Mononuclear cell (primary cell): ENCODE measurements at regions not wholly inside any gene's neighbourhood (a gene's known extent, or its start where the extent isn't known, plus 50 kb on each side); places are given as distances from the start of the nearest gene placed in this dataset.

Source experiments
- H3K27me3 ChIP-seq: 2 replicates; pipeline ENCODE4 v1.6.0; 2011; ENCODE audit warnings: low read length, control low read depth; ENCODE audit not compliant: insufficient read depth
- H3K4me1 ChIP-seq: 2 replicates; pipeline ENCODE4 v1.5.1; 2011; ENCODE audit warnings: mild to moderate bottlenecking, low read length, control low read depth; ENCODE audit not compliant: insufficient read depth
- H3K4me3 ChIP-seq: 2 replicates; pipeline ENCODE4 v1.5.1; 2011; ENCODE audit warnings: mild to moderate bottlenecking, low read length, moderate library complexity
- H3K9me3 ChIP-seq: 2 replicates; pipeline ENCODE4 v1.5.1; 2011; ENCODE audit warnings: low read depth, mild to moderate bottlenecking, control low read depth, low read length

DNA sequence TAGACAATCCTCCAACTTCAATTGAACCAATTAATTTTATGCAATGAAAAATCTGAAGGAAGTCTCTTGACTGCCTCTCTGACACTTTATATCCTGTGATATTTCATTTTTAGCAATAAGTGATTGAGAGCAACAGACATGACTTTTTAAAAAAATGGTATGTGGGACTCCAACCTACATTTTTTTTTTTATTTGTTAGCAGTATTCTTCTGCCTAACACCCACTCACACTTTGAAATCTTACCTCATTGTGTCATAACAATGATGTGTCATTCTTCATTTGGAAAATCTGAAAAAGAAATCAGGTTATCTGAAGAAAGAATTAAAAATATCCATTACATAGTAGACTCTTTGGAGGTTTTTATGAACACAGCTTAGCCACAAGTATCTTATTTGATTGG lies 541.3 kb upstream of the KCNMB2 start:
- no peak overlapping the region for H3K4me3 ChIP-seq

DNA sequence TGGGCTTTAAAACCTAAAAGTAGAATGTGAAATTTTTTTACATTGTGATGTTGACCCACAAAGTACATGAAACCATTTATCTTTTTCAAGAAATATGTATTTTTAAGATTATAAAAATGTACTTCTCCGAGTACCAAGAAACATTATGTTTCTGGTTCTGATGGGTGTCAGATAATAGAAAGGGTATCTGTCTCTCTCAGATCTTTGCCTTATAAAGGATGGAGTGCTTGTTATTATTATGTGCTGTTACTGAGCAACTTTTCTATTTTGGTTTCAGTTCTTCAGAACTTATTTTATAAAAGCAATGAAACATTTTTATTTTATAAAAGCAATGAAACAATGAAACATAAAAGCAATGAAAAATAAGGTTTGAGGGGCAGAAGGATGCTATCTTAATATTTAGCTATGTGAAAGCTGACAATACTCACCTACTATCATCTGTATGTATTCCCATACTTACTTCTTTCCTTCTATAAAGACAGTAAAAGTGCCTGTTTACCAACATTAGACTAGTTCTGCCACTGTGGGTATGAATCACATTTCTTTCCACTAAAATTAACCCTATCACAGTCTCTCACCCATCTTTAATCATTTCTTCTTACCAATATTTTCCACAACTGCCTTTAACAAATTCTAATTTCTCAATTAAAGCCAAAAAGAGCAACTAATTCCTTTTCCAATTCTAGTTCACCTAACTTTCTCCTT lies 540.7 kb upstream of the KCNMB2 start:
- Histone ChIP-seq H3K27me3 (no peaks in the 10 kb centered on the region), H3K4me3 (no peak overlapping the region), H3K9me3 (peaks cover 13% of the 10 kb centered on the region), H3K4me1 (peaks cover 8% of the 10 kb centered on the region)

More for the DNA sequence above, 541.3 kb upstream of the KCNMB2 start:
- peaks cover 13% of the 10 kb centered on the region for H3K9me3 ChIP-seq
- H3K4me1 ChIP-seq, result peaks cover 2% of the 10 kb centered on the region
- no peaks in the 10 kb centered on the region for H3K27me3 ChIP-seq

DNA sequence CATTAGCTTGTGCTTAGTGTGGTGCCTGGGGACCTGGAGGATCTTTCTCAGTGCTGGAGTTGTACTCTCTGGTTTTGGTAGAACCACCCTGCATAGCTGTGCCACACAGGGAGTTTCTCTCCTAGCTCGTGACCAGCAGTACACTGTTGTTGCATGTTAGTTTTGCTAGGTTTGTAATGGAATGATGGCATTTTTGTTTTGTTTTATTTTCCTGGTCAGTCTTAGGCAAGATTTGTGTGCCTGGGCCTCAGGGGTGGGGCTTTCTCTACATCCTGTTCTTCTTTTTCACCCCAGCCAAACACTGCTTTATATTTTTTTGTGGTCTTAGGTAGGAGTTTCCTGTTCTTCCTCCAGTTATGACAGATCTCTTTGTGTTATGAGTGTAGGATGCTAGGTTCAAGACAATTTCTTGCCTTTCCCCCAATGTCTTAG lies 534.5 kb upstream of the KCNMB2 start:
- no peaks in the 10 kb centered on the region for H3K27me3 ChIP-seq
- peaks cover 13% of the 10 kb centered on the region for H3K9me3 ChIP-seq
- H3K4me1 ChIP-seq, result peaks cover 44% of the 10 kb centered on the region
- no peak overlapping the region for H3K4me3 ChIP-seq

DNA sequence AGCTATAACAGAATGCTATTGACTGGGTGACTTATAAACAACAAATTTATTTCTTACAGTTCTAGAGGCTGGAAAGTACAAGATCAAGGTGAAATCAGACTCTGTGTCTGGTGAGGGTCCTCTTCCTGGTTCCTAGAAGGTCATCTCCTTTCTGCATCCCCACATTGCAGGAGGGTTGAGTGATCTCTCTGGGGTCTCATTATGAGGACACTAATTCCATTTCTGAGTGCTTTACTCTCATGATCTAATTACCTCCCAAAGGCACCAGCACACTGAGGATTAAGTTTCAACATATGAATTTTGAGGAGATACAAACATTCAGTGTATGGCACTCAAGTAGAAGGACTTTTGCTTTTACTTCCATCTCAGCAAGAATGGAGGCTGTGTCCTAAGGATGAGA lies 534.1 kb upstream of the KCNMB2 start:
- Histone ChIP-seq H3K4me3 (no peak overlapping the region), H3K9me3 (peaks cover 13% of the 10 kb centered on the region), H3K27me3 (no peaks in the 10 kb centered on the region), H3K4me1 (peaks cover 44% of the 10 kb centered on the region)

DNA sequence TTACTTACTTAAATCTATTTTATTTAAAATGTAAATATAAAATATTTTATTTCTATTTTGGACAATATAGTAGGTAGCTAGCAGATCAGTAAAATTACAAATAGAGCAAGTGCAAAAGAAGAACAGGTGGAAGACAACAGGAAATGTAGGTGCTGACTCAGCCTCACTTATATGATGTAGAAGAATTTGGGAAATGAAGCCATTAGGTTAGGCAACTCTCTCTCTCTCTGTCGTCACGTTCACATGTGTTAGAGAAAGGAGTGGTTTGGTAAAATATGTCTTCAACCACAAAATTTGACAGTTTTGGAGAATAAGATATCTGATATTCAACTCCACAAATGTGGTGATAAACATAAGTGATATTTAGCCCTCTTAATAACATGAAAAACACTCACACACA lies 532.5 kb upstream of the KCNMB2 start:
- H3K9me3 ChIP-seq, result peaks cover 9% of the 10 kb centered on the region
- H3K27me3 ChIP-seq, result no peaks in the 10 kb centered on the region
- peaks cover 44% of the 10 kb centered on the region for H3K4me1 ChIP-seq
- H3K4me3 ChIP-seq, result no peak overlapping the region

DNA sequence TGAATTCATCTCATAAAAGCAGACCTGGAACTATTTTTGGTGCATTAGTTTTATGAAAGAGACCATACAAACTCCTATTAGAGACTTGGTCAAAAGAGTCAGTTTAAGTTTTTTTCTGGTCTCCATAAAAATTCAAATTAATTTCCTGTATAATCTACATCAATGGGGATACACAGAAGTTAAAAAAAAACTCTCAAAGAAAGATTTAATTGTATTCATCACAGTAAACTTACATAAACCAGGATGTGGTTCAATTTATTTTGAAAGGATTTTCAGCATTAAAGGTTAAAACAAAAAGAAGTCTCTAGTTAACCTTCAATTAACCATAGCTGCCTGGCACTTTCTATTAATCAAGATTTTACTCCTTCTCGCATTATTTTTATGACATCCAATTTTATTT lies 530.3 kb upstream of the KCNMB2 start:
- peaks cover 38% of the 10 kb centered on the region for H3K4me1 ChIP-seq
- H3K27me3 ChIP-seq, result no peaks in the 10 kb centered on the region
- H3K4me3 ChIP-seq, result no peak overlapping the region
- H3K9me3 ChIP-seq, result no peaks in the 10 kb centered on the region

DNA sequence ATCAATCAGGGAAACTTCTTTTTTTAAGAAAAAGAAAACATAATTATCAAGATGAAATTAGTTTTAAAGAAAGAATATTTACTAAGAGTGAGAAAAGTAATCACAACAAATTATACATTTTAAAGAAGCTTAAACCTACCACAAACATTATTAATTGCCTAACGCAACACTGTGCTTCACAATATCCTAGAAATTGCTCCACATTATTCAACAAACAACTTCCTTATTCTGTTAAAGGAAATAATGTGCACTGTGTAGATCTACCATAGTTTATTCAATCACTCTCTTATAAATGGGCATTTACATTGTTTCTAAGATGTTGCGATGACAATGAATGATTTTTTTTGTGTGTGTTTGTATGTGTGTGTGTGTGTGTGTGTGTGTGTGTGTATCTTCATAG lies 525.9 kb upstream of the KCNMB2 start:
- Histone ChIP-seq H3K27me3 (no peaks in the 10 kb centered on the region), H3K9me3 (no peaks in the 10 kb centered on the region), H3K4me3 (no peak overlapping the region), H3K4me1 (peaks cover 7% of the 10 kb centered on the region)

DNA sequence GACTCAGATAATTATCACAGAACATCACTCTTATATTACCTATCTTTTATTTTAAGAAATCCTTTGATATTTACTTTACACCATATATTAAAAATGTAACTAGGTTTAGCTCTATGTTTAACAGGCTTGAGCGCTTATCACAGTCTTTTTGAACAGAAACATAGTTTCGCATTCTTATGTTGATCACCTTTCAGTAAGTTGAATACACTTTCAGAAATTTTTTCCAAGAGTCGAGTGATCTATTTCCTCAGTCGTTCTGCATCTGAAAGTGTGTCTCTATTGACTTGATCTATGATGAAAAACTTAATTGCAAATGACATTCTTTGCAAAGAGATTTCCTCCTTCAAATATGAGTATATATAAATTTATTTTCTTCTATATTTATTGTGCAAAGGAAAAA lies 516.6 kb upstream of the KCNMB2 start:
- Histone ChIP-seq H3K27me3 (no peaks in the 10 kb centered on the region), H3K9me3 (no peaks in the 10 kb centered on the region), H3K4me1 (peaks cover 4% of the 10 kb centered on the region), H3K4me3 (no peak overlapping the region)

DNA sequence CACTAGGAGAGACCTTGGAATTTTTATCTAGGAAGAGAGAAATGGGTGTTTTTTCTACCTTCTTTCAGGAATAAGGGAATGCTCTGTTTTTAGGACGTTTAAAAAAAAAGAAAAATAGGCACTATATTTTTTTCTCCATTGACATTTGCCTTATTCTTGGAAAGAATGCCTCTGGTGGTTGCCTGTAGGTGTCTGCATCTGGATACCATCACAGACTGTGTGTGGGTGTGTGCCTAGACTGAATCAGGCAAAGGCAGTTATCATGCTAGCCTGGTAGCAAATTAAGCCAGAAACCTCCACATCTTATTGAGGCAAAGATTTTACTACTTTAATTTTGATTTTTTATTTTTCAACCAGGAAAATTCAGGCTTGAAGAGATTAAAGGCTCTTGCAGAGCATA lies 513.6 kb upstream of the KCNMB2 start:
- H3K27me3 ChIP-seq, result no peaks in the 10 kb centered on the region
- H3K9me3 ChIP-seq, result no peaks in the 10 kb centered on the region
- H3K4me1 ChIP-seq, result no peaks in the 10 kb centered on the region
- no peak overlapping the region for H3K4me3 ChIP-seq

DNA sequence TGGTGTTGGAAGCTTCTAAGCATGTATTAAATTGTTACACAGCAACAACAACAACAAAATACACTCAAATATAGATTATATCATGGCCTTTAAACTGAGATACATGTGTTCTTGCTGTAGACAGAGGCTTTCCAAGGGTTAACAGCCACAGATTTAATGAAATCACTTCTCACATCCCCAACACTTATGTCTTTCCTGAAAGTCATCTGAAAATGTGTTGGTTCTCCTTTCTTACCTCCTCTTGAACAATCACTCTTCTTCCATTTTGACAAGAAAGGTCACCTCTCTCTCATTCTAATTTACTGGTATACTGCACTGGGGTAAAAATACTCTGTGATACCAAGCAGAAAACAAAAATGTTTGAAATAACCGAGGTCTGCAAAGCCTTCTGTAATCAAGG lies 507.3 kb upstream of the KCNMB2 start:
- Histone ChIP-seq H3K9me3 (no peaks in the 10 kb centered on the region), H3K4me1 (no peaks in the 10 kb centered on the region), H3K4me3 (no peak overlapping the region), H3K27me3 (no peaks in the 10 kb centered on the region)

DNA sequence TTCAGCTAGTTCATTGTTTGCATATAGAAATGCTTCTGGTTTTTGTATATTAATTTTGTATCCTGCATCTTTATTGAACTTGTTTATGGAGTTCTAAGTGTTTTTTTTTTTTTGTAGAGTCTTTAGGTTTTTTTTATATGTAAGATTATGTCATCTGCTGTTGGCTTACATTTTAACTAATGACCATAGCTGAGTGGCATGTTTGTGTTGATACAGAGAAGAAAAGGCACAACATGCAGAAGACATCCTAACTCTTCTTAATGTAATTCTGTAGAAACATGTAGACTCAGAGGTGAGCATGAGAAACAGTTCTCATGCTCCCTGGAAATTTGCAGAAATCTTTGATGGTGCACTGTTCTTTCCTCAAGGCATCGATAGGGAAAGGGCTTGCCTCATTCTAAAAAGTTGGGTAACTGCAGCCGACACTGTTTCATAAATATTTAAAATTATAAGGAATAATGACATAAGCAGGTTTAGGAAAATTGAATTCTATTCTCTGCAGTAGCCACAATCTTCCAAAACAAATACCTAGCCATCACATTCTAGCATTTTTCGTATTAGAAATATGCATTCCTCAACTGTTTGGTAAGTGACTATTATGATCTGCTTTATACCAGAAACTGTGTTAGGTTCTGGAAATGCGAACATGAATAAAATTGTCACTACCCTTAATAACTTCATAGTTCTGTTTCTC lies 499.6 kb upstream of the KCNMB2 start:
- Histone ChIP-seq H3K4me1 (no peaks in the 10 kb centered on the region), H3K27me3 (no peaks in the 10 kb centered on the region), H3K4me3 (no peak overlapping the region), H3K9me3 (no peaks in the 10 kb centered on the region)

DNA sequence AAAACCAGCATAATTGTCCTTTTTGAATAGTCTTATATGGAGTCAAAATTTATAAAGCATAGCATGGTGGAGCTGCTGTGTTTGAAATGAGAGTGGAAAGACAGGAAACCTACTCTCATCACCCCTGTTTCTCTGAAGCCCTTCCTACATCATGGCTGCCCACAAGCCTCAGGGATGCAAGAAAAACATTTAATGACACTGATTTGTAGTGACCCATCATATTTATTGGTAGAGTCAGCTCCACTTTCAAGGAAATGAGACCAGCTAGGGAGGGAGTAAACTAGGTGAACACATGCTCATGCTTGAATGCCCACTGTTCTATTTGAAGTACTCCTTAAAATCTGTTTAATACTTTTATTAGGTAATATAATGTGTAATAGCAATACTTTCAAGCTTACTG lies 494.3 kb upstream of the KCNMB2 start:
- Histone ChIP-seq H3K27me3 (no peaks in the 10 kb centered on the region), H3K4me1 (no peaks in the 10 kb centered on the region), H3K4me3 (no peak overlapping the region), H3K9me3 (no peaks in the 10 kb centered on the region)

DNA sequence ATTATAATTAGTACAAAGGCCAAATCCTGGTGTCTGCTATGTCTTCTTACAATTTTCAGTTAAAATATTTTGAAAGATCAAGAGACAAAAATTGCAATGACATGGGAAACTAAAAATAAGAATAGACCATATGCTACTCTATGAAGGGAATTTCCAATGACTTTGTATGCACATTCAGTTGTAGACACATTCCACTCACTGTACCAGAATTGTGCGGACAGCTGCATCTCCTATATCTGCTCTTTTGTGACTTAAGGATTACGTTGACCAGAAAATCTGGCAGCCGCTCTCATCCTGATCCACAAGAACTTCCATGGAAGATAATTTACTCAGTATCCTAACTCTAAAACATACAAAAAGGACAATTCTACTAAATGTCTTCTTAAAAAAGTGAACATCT lies 493.9 kb upstream of the KCNMB2 start:
- no peaks in the 10 kb centered on the region for H3K4me1 ChIP-seq
- no peak overlapping the region for H3K4me3 ChIP-seq
- no peaks in the 10 kb centered on the region for H3K9me3 ChIP-seq
- H3K27me3 ChIP-seq, result no peaks in the 10 kb centered on the region

DNA sequence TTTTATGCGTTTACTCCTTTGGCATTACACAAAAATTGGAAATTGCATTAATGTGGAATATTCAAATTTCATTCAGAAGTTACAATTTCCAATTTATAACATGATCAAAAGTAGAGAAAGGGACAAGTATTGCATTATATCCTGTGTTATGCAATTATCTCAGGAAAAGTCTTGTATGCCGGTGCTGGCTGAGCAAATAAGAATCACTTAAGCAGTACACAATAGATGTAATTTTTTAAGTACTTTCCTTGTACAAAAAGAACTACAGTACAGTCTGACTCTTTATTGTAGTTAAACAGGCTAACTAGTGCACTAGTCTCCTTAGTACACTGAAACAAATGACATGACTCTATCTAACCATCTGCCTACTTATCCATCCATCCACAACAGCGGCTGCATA lies 493.2 kb upstream of the KCNMB2 start:
- no peaks in the 10 kb centered on the region for H3K9me3 ChIP-seq
- no peaks in the 10 kb centered on the region for H3K27me3 ChIP-seq
- no peak overlapping the region for H3K4me3 ChIP-seq
- no peaks in the 10 kb centered on the region for H3K4me1 ChIP-seq

DNA sequence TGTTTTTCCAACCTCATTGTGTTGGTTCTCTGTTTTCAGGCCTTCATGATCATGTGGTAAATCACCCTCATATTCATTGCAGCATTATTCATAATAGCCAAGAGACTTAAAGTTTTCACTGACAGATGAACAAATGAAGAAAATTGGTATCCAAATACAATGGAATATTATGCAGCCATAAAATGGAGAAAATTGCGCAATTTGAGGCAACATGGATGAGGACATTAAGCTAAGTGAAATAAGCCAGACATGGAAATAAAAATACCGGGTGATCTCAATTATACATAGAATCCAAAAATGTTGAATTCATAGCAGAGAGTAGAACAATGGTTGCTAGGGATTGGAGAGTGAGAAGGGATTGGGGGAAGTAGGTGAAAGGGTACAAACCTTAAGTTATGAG lies 491.9 kb upstream of the KCNMB2 start:
- H3K4me1 ChIP-seq, result no peaks in the 10 kb centered on the region
- no peaks in the 10 kb centered on the region for H3K27me3 ChIP-seq
- H3K9me3 ChIP-seq, result no peaks in the 10 kb centered on the region
- no peak overlapping the region for H3K4me3 ChIP-seq

DNA sequence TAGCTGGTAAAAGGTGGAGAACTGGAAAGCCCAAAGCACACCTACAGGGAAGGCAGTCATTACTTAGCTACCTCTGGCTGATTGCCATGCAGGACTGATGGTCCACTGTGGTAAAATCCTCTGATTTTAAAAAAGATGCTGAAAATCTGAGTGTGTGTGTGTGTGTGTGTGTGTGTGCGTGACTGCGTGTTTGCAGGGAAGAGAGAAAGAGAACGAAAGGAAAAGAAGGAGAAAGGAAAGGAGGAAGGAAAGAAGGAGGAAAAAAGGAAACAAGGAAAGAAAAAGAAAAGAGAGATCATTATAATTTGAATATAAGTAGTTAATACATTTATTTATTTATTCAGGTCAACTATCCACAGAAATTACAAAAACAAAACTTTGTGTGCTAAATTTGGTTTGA lies 488.7 kb upstream of the KCNMB2 start:
- no peaks in the 10 kb centered on the region for H3K27me3 ChIP-seq
- H3K4me3 ChIP-seq, result no peak overlapping the region
- no peaks in the 10 kb centered on the region for H3K9me3 ChIP-seq
- H3K4me1 ChIP-seq, result no peaks in the 10 kb centered on the region
